A549 (cell line): ENCODE measurements at regions not wholly inside any gene's neighbourhood (a gene's known extent, or its start where the extent isn't known, plus 50 kb on each side); places are given as distances from the start of the nearest gene placed in this dataset.

ENCODE experiments used
- ATAC-seq, 2 experiments: fragments of 200-7000 bp in 1 of 2; fragments of >200 bp in 1 of 2; cut with Nextera tagmentation in 1 of 2; cut with Tn5 transposase in 1 of 2; 3 replicates each; pipeline versions ENCODE4 v1.8.0 to v1.9.1; 2018 to 2020; ENCODE audit warnings: mild to moderate bottlenecking in 1 of 2, moderate library complexity in 1 of 2
- CTCF ChIA-PET: fragments of 300-600 bp; sonication (Branson Sonifier 250); formaldehyde crosslinking; extraction: SDS; loops from one replicate; lab custom pipeline; 2021; ENCODE audit warnings: antibody characterized with exemption, inconsistent platforms; lab: Yijun Ruan, JAX
- POLR2A ChIA-PET: fragments of 350-600 bp; formaldehyde crosslinking; extraction: SDS; loops from one replicate; lab custom pipeline; 2021; ENCODE audit warnings: antibody characterized with exemption, inconsistent platforms; lab: Yijun Ruan, JAX
- DNase-seq, 2 experiments: peaks; one replicate each; pipeline versions ENCODE4 v3.0.0 to v3.0.0-alpha.2; 2011 to 2016; ENCODE audit warnings: low read depth in 1 of 2, low spot score in 1 of 2
- FAIRE-seq: peaks from 2 replicates; lab custom pipeline; 2011; peaks lifted over from hg19 to GRCh38; lab: Jason Lieb, UNC
- H3K27ac ChIP-seq, 2 experiments: fragments of >200 bp; sonication (Bioruptor Twin); formaldehyde crosslinking; 3 replicates each; pipeline ENCODE4 v1.5.1; 2016 to 2017
- H3K4me1 ChIP-seq: fragments of >200 bp; sonication (Bioruptor Twin); formaldehyde crosslinking; 3 replicates; pipeline ENCODE4 v1.6.1; 2016
- H3K4me2 ChIP-seq: fragments of >200 bp; sonication (Bioruptor Twin); formaldehyde crosslinking; 3 replicates; pipeline ENCODE4 v1.6.1; 2016
- H3K4me3 ChIP-seq: fragments of >200 bp; sonication (Bioruptor Twin); formaldehyde crosslinking; 3 replicates; pipeline ENCODE4 v1.5.1; 2016
- H3K9me3 ChIP-seq: fragments of >200 bp; sonication (Bioruptor Twin); formaldehyde crosslinking; 3 replicates; pipeline ENCODE4 v1.6.1; 2016
- BHLHE40 ChIP-seq: IDR thresholded peaks from 2 replicates; pipeline ENCODE4 v1.6.1; 2012; ENCODE audit warnings: low read depth, low read length, inconsistent platforms
- CEBPB ChIP-seq, 2 experiments: fragments of >200 bp in 1 of 2; sonication (Bioruptor Twin) in 1 of 2; formaldehyde crosslinking in 1 of 2; IDR thresholded peaks; 2 replicates each; pipeline ENCODE4 v1.6.1; 2012 to 2016
- CHD2 ChIP-seq: fragments of 150-350 bp; IDR thresholded peaks from 2 replicates; pipeline ENCODE4 v1.6.1; 2014; ENCODE audit warnings: low read length; ENCODE audit not compliant: partially characterized antibody
- CHD4 ChIP-seq: fragments of 200-600 bp; sonication (generic); IDR thresholded peaks from 2 replicates; pipeline ENCODE4 v1.6.1; 2016; ENCODE audit warnings: antibody characterized with exemption, mild to moderate bottlenecking, borderline replicate concordance
- CTCF ChIP-seq: fragments of >200 bp; sonication (Bioruptor Twin); formaldehyde crosslinking; IDR thresholded peaks from 3 replicates; pipeline ENCODE4 v1.5.1; 2016
- EHMT2 ChIP-seq: fragments of 200-600 bp; sonication (generic); IDR thresholded peaks from 2 replicates; pipeline ENCODE4 v1.6.1; 2016; ENCODE audit warnings: antibody characterized with exemption, low read depth, mild to moderate bottlenecking, moderate library complexity
- FOSL2 ChIP-seq, 2 experiments: fragments of 450-650 bp in 1 of 2; fragments of >200 bp in 1 of 2; sonication (Bioruptor Twin) in 1 of 2; formaldehyde crosslinking; IDR thresholded peaks; 2 replicates each; pipeline versions ENCODE4 v1.5.0 to v1.6.1; 2016 to 2020; ENCODE audit warnings: mild to moderate bottlenecking in 1 of 2, moderate library complexity in 1 of 2
- HDAC2 ChIP-seq: fragments of 200-600 bp; sonication (generic); IDR thresholded peaks from 2 replicates; pipeline ENCODE4 v1.6.1; 2016
- HES2 ChIP-seq: fragments of >200 bp; sonication (Bioruptor Twin); formaldehyde crosslinking; IDR thresholded peaks from 2 replicates; pipeline ENCODE4 v1.6.1; 2016
- HEYL ChIP-seq: fragments of 250-450 bp; sonication (Bioruptor Pico); IDR thresholded peaks from 2 replicates; pipeline ENCODE4 v1.8.0; 2021; ENCODE audit warnings: mild to moderate bottlenecking, moderate library complexity
- HMGXB4 ChIP-seq: fragments of 250-450 bp; sonication (Bioruptor Pico); IDR thresholded peaks from 2 replicates; pipeline ENCODE4 v1.5.0; 2021; ENCODE audit warnings: mild to moderate bottlenecking, moderate library complexity, borderline replicate concordance
- HOXB5 ChIP-seq: fragments of 250-450 bp; sonication (Bioruptor Pico); IDR thresholded peaks from 2 replicates; pipeline ENCODE4 v1.5.0; 2020; ENCODE audit warnings: mild to moderate bottlenecking, moderate library complexity
- JUN ChIP-seq, 2 experiments: fragments of >200 bp; sonication (Bioruptor Twin); formaldehyde crosslinking; IDR thresholded peaks; 2 replicates in 1 of 2; 3 replicates in 1 of 2; pipeline ENCODE4 v1.6.1; 2016 to 2017
- KDM1A ChIP-seq: fragments of 200-600 bp; sonication (generic); IDR thresholded peaks from 2 replicates; pipeline ENCODE4 v1.6.1; 2016; ENCODE audit warnings: low read depth, mild to moderate bottlenecking
- MAFK ChIP-seq: fragments of 450-650 bp; IDR thresholded peaks from 2 replicates; pipeline ENCODE4 v1.6.1; 2014; ENCODE audit not compliant: partially characterized antibody
- MAX ChIP-seq: IDR thresholded peaks from 2 replicates; pipeline ENCODE4 v1.6.1; 2012
- MYC ChIP-seq: IDR thresholded peaks from 2 replicates; pipeline ENCODE4 v1.6.1; 2012; ENCODE audit warnings: mild to moderate bottlenecking, inconsistent platforms, low read length, improper control_type of control experiment, borderline replicate concordance
- NR3C1 ChIP-seq: fragments of >200 bp; sonication (Bioruptor Twin); formaldehyde crosslinking; IDR thresholded peaks from 3 replicates; pipeline ENCODE4 v1.6.1; 2017
- RAD21 ChIP-seq, 2 experiments: fragments of >200 bp in 1 of 2; sonication (Bioruptor Twin) in 1 of 2; formaldehyde crosslinking in 1 of 2; IDR thresholded peaks in 1 of 2; conservative IDR thresholded peaks in 1 of 2; 2 replicates in 1 of 2; 3 replicates in 1 of 2; pipeline ENCODE4 v1.6.1; 2012 to 2018; ENCODE audit warnings: inconsistent platforms in 1 of 2
- RARB ChIP-seq: fragments of 250-450 bp; sonication (Bioruptor Pico); IDR thresholded peaks from 2 replicates; pipeline ENCODE4 v1.8.0; 2021; ENCODE audit warnings: mild to moderate bottlenecking, moderate library complexity
- REST ChIP-seq: fragments of 200-600 bp; sonication (generic); IDR thresholded peaks from 2 replicates; pipeline ENCODE4 v1.6.1; 2016; ENCODE audit warnings: antibody characterized with exemption, mild to moderate bottlenecking, moderate library complexity
- SMC3 ChIP-seq: fragments of >200 bp; sonication (Bioruptor Twin); formaldehyde crosslinking; IDR thresholded peaks from 3 replicates; pipeline ENCODE4 v1.6.1; 2018; ENCODE audit warnings: inconsistent platforms
- TP53 ChIP-seq: fragments of 250-450 bp; sonication (Bioruptor Pico); IDR thresholded peaks from 2 replicates; pipeline ENCODE4 v1.5.0; 2021; ENCODE audit warnings: mild to moderate bottlenecking, moderate library complexity
- ZC3H11A ChIP-seq: fragments of 450-650 bp; IDR thresholded peaks from 2 replicates; pipeline ENCODE4 v1.6.1; 2014; ENCODE audit warnings: antibody characterized with exemption, mild to moderate bottlenecking
- WGBS: methylation state at CpG from one replicate; pipeline ENCODE4 v1.1.6; 2017; ENCODE audit errors: missing lambda C conversion rate; 5-methylcytosine and 5-hydroxymethylcytosine counted together

- no peaks in the 10 kb centered on the region for H3K9me3 ChIP-seq
- ATAC-seq = peak; percentile 87 to 97
- DNase-seq = peak; percentile 51 to 55
- ChIA-PET CTCF (interaction anchor here (0.8 to 1.9 kb wide), 8 partner anchors 29 to 246 kb away, joined by 3 to 10 read pairs (median 5); no protein-coding TSS in a partner anchor), POLR2A (no interaction called here)
- FAIRE-seq = peak; percentile 78
- no peak for TF ChIP-seq JUN (IDR thresholded peaks at IDR 0.05)
- TF ChIP-seq RAD21 (conservative IDR thresholded peaks at IDR 0.05 in 1 of 2, IDR thresholded peaks at IDR 0.05 in 1 of 2) = peak; percentile 72 to 78
- peak; percentile 77 for TF ChIP-seq SMC3
- TF ChIP-seq CTCF = peak; percentile 67
- TF ChIP-seq NR3C1 = no peak
- TF ChIP-seq MYC = no peak
- TF ChIP-seq EHMT2 = no peak
- no peak for TF ChIP-seq HMGXB4 (CRISPR knock-in tag)
- no peak for TF ChIP-seq HES2
- TF ChIP-seq ZC3H11A = no peak
- TF ChIP-seq CHD2 = no peak
- no peak for TF ChIP-seq TP53 (CRISPR knock-in tag)
- TF ChIP-seq HEYL (CRISPR knock-in tag) = no peak
- no peak overlapping the region for H3K27ac ChIP-seq
- WGBS = 19% methylated on average over 3 of the region's 3 CpGs
- H3K4me1 ChIP-seq = no peaks in the 10 kb centered on the region
- no peak overlapping the region for H3K4me2 ChIP-seq
- no peak overlapping the region for H3K4me3 ChIP-seq
These were observed 70.7 kb upstream of the E2F8 start for GRCh38 chr11:19311308-19312030.

GRCh38 chr11:19307498-19307897 lies 66.8 kb upstream of the E2F8 start:
- FAIRE-seq = no peak
- H3K9me3 ChIP-seq = no peaks in the 10 kb centered on the region
- H3K4me2 ChIP-seq = no peak overlapping the region
- 18% methylated on average over 6 of the region's 6 CpGs for WGBS
- H3K4me3 ChIP-seq = no peak overlapping the region
- DNase-seq = no peak
- TF ChIP-seq MAX (no peak), HOXB5 (CRISPR knock-in tag) (no peak), EHMT2 (no peak), KDM1A (no peak), CEBPB (IDR thresholded peaks at IDR 0.05) (no peak)
- ATAC-seq = no peak
- POLR2A ChIA-PET = no interaction called here
- H3K27ac ChIP-seq = no peak overlapping the region
- CTCF ChIA-PET = interaction anchor here (0.7 to 3.5 kb wide), 2 partner anchors 48 to 247 kb away, joined by 3 to 18 read pairs; no protein-coding TSS in a partner anchor
- no peaks in the 10 kb centered on the region for H3K4me1 ChIP-seq

GRCh38 chr11:19306179-19306944 lies 65.6 kb upstream of the E2F8 start:
- no peak for FAIRE-seq
- DNase-seq = no peak
- CTCF ChIA-PET = interaction anchor here (0.7 to 3.5 kb wide), 6 partner anchors 47 to 257 kb away, joined by 3 to 18 read pairs (median 3); no protein-coding TSS in a partner anchor
- no peak overlapping the region for H3K4me2 ChIP-seq
- no peak overlapping the region for H3K4me3 ChIP-seq
- H3K27ac ChIP-seq = no peak overlapping the region
- POLR2A ChIA-PET = no interaction called here
- WGBS = 54% methylated on average over 9 of the region's 9 CpGs
- H3K9me3 ChIP-seq = no peaks in the 10 kb centered on the region
- H3K4me1 ChIP-seq = no peaks in the 10 kb centered on the region
- ATAC-seq = no peak
- no peak for TF ChIP-seq NR3C1
- TF ChIP-seq REST = no peak
- TF ChIP-seq HDAC2 = no peak
- no peak for TF ChIP-seq TP53 (CRISPR knock-in tag)
- TF ChIP-seq MAFK = no peak
- TF ChIP-seq RARB = no peak
- no peak for TF ChIP-seq BHLHE40
- TF ChIP-seq FOSL2 (IDR thresholded peaks at IDR 0.05) = no peak
- no peak for TF ChIP-seq FOSL2 (CRISPR knock-in tag; IDR thresholded peaks at IDR 0.05)
- TF ChIP-seq CHD4 = no peak
- TF ChIP-seq KDM1A = no peak
- TF ChIP-seq RAD21 (conservative IDR thresholded peaks at IDR 0.05 in 1 of 2, IDR thresholded peaks at IDR 0.05 in 1 of 2) = no peak
